ENCODE measurements at regions not wholly inside any gene's neighbourhood (a gene's known extent, or its start where the extent isn't known, plus 50 kb on each side); places are given as distances from the start of the nearest gene placed in this dataset.
"Not testable (repeated sequence)": the region's sequence is repeated elsewhere in the genome, so short reads cannot be mapped to it uniquely, and the experiment has no call there.

- no peak overlapping the region for H2AFZ ChIP-seq (ENCODE audit: low read depth, low read length)
- no peak overlapping the region for H3K4me3 ChIP-seq (ENCODE audit: low read length)
- no peaks in the 10 kb centered on the region for H3K9me3 ChIP-seq (ENCODE audit: low read length)
- no peaks in the 10 kb centered on the region for H3K36me3 ChIP-seq (ENCODE audit: insufficient read depth, low read length)
- peaks cover 3% of the 10 kb centered on the region for H3K4me1 ChIP-seq (ENCODE audit: insufficient read depth, low read length)
- H3K27me3 ChIP-seq (ENCODE audit: insufficient read depth, low read length), result no peaks in the 10 kb centered on the region
These were observed 327.7 kb upstream of the ZNF804A start for GRCh38 chr2:184270660-184271059.

GRCh38 chr2:184272056-184272455 lies 326.3 kb upstream of the ZNF804A start:
- Histone ChIP-seq H2AFZ (ENCODE audit: low read depth, low read length) (no peak overlapping the region), H3K4me3 (ENCODE audit: low read length) (no peak overlapping the region), H3K36me3 (ENCODE audit: insufficient read depth, low read length) (no peaks in the 10 kb centered on the region), H3K4me1 (ENCODE audit: insufficient read depth, low read length) (peaks cover 3% of the 10 kb centered on the region), H3K9me3 (ENCODE audit: low read length) (no peaks in the 10 kb centered on the region), H3K27me3 (ENCODE audit: insufficient read depth, low read length) (no peaks in the 10 kb centered on the region)

GRCh38 chr2:184294831-184295230 lies 303.5 kb upstream of the ZNF804A start:
- no peaks in the 10 kb centered on the region for H3K9me3 ChIP-seq (ENCODE audit: low read length)
- H3K27me3 ChIP-seq (ENCODE audit: insufficient read depth, low read length), result no peaks in the 10 kb centered on the region
- no peaks in the 10 kb centered on the region for H3K4me1 ChIP-seq (ENCODE audit: insufficient read depth, low read length)
- no peak overlapping the region for H2AFZ ChIP-seq (ENCODE audit: low read depth, low read length)
- H3K4me3 ChIP-seq (ENCODE audit: low read length), result no peak overlapping the region
- H3K36me3 ChIP-seq (ENCODE audit: insufficient read depth, low read length), result no peaks in the 10 kb centered on the region

GRCh38 chr2:184297085-184297484 lies 301.2 kb upstream of the ZNF804A start:
- no peak overlapping the region for H2AFZ ChIP-seq (ENCODE audit: low read depth, low read length)
- H3K36me3 ChIP-seq (ENCODE audit: insufficient read depth, low read length), result no peaks in the 10 kb centered on the region
- no peaks in the 10 kb centered on the region for H3K9me3 ChIP-seq (ENCODE audit: low read length)
- no peaks in the 10 kb centered on the region for H3K4me1 ChIP-seq (ENCODE audit: insufficient read depth, low read length)
- H3K4me3 ChIP-seq (ENCODE audit: low read length), result no peak overlapping the region
- H3K27me3 ChIP-seq (ENCODE audit: insufficient read depth, low read length), result no peaks in the 10 kb centered on the region

GRCh38 chr2:184302506-184302905 lies 295.8 kb upstream of the ZNF804A start:
- Histone ChIP-seq H3K4me3 (ENCODE audit: low read length) (no peak overlapping the region), H3K4me1 (ENCODE audit: insufficient read depth, low read length) (no peaks in the 10 kb centered on the region), H2AFZ (ENCODE audit: low read depth, low read length) (no peak overlapping the region), H3K36me3 (ENCODE audit: insufficient read depth, low read length) (no peaks in the 10 kb centered on the region), H3K9me3 (ENCODE audit: low read length) (no peaks in the 10 kb centered on the region), H3K27me3 (ENCODE audit: insufficient read depth, low read length) (no peaks in the 10 kb centered on the region)

GRCh38 chr2:184304006-184304405 lies 294.3 kb upstream of the ZNF804A start:
- Histone ChIP-seq H3K4me3 (ENCODE audit: low read length) (no peak overlapping the region), H3K36me3 (ENCODE audit: insufficient read depth, low read length) (no peaks in the 10 kb centered on the region), H3K9me3 (ENCODE audit: low read length) (no peaks in the 10 kb centered on the region), H3K27me3 (ENCODE audit: insufficient read depth, low read length) (no peaks in the 10 kb centered on the region), H3K4me1 (ENCODE audit: insufficient read depth, low read length) (no peaks in the 10 kb centered on the region), H2AFZ (ENCODE audit: low read depth, low read length) (no peak overlapping the region)

- H2AFZ ChIP-seq (ENCODE audit: low read depth, low read length), result no peak overlapping the region
- H3K27me3 ChIP-seq (ENCODE audit: insufficient read depth, low read length), result no peaks in the 10 kb centered on the region
- no peaks in the 10 kb centered on the region for H3K4me1 ChIP-seq (ENCODE audit: insufficient read depth, low read length)
- no peaks in the 10 kb centered on the region for H3K9me3 ChIP-seq (ENCODE audit: low read length)
- H3K4me3 ChIP-seq (ENCODE audit: low read length), result no peak overlapping the region
- no peaks in the 10 kb centered on the region for H3K36me3 ChIP-seq (ENCODE audit: insufficient read depth, low read length)
These were observed 293.2 kb upstream of the ZNF804A start for GRCh38 chr2:184305105-184305504.

- H3K9me3 ChIP-seq (ENCODE audit: low read length), result no peaks in the 10 kb centered on the region
- H2AFZ ChIP-seq (ENCODE audit: low read depth, low read length), result no peak overlapping the region
- H3K27me3 ChIP-seq (ENCODE audit: insufficient read depth, low read length), result no peaks in the 10 kb centered on the region
- no peak overlapping the region for H3K4me3 ChIP-seq (ENCODE audit: low read length)
- no peaks in the 10 kb centered on the region for H3K36me3 ChIP-seq (ENCODE audit: insufficient read depth, low read length)
- no peaks in the 10 kb centered on the region for H3K4me1 ChIP-seq (ENCODE audit: insufficient read depth, low read length)
These were observed 289.6 kb upstream of the ZNF804A start for GRCh38 chr2:184308706-184309105.

- Histone ChIP-seq H3K36me3 (ENCODE audit: insufficient read depth, low read length) (no peaks in the 10 kb centered on the region), H3K4me3 (ENCODE audit: low read length) (no peak overlapping the region), H3K9me3 (ENCODE audit: low read length) (no peaks in the 10 kb centered on the region), H3K4me1 (ENCODE audit: insufficient read depth, low read length) (no peaks in the 10 kb centered on the region), H3K27me3 (ENCODE audit: insufficient read depth, low read length) (no peaks in the 10 kb centered on the region), H2AFZ (ENCODE audit: low read depth, low read length) (no peak overlapping the region)
These were observed 285.4 kb upstream of the ZNF804A start for GRCh38 chr2:184312970-184313369.

GRCh38 chr2:184314829-184315228 lies 283.5 kb upstream of the ZNF804A start:
- H2AFZ ChIP-seq (ENCODE audit: low read depth, low read length), result no peak overlapping the region
- H3K4me3 ChIP-seq (ENCODE audit: low read length), result no peak overlapping the region
- no peaks in the 10 kb centered on the region for H3K4me1 ChIP-seq (ENCODE audit: insufficient read depth, low read length)
- no peaks in the 10 kb centered on the region for H3K9me3 ChIP-seq (ENCODE audit: low read length)
- H3K27me3 ChIP-seq (ENCODE audit: insufficient read depth, low read length), result no peaks in the 10 kb centered on the region
- no peaks in the 10 kb centered on the region for H3K36me3 ChIP-seq (ENCODE audit: insufficient read depth, low read length)

GRCh38 chr2:184316921-184317320 lies 281.4 kb upstream of the ZNF804A start:
- Histone ChIP-seq H3K9me3 (ENCODE audit: low read length) (no peaks in the 10 kb centered on the region), H2AFZ (ENCODE audit: low read depth, low read length) (no peak overlapping the region), H3K4me1 (ENCODE audit: insufficient read depth, low read length) (no peaks in the 10 kb centered on the region), H3K36me3 (ENCODE audit: insufficient read depth, low read length) (no peaks in the 10 kb centered on the region), H3K4me3 (ENCODE audit: low read length) (no peak overlapping the region), H3K27me3 (ENCODE audit: insufficient read depth, low read length) (no peaks in the 10 kb centered on the region)

- Histone ChIP-seq H2AFZ (ENCODE audit: low read depth, low read length) (no peak overlapping the region), H3K4me1 (ENCODE audit: insufficient read depth, low read length) (peaks cover 14% of the 10 kb centered on the region), H3K27me3 (ENCODE audit: insufficient read depth, low read length) (no peaks in the 10 kb centered on the region), H3K9me3 (ENCODE audit: low read length) (no peaks in the 10 kb centered on the region), H3K36me3 (ENCODE audit: insufficient read depth, low read length) (no peaks in the 10 kb centered on the region), H3K4me3 (ENCODE audit: low read length) (no peak overlapping the region)
These were observed 275.7 kb upstream of the ZNF804A start for GRCh38 chr2:184322615-184323014.

GRCh38 chr2:184326066-184326465 lies 272.3 kb upstream of the ZNF804A start:
- Histone ChIP-seq H3K27me3 (ENCODE audit: insufficient read depth, low read length) (no peaks in the 10 kb centered on the region), H3K9me3 (ENCODE audit: low read length) (no peaks in the 10 kb centered on the region), H3K36me3 (ENCODE audit: insufficient read depth, low read length) (no peaks in the 10 kb centered on the region), H3K4me3 (ENCODE audit: low read length) (no peak overlapping the region), H2AFZ (ENCODE audit: low read depth, low read length) (no peak overlapping the region), H3K4me1 (ENCODE audit: insufficient read depth, low read length) (peaks cover 14% of the 10 kb centered on the region)

GRCh38 chr2:184327805-184328204 lies 270.5 kb upstream of the ZNF804A start:
- not testable (repeated sequence) for H3K36me3 ChIP-seq (ENCODE audit: insufficient read depth, low read length); H3K4me3 ChIP-seq (ENCODE audit: low read length); H3K27me3 ChIP-seq (ENCODE audit: insufficient read depth, low read length); H2AFZ ChIP-seq (ENCODE audit: low read depth, low read length); H3K9me3 ChIP-seq (ENCODE audit: low read length)
- H3K4me1 ChIP-seq (ENCODE audit: insufficient read depth, low read length), result peaks cover 14% of the 10 kb centered on the region

Data from neuron (in vitro differentiated cells).